HEK293T (cell line): ENCODE measurements at regions not wholly inside any gene's neighbourhood (a gene's known extent, or its start where the extent isn't known, plus 50 kb on each side); places are given as distances from the start of the nearest gene placed in this dataset.

Experiments used
- ARNT ChIP-seq: fragments of 450-650 bp; IDR thresholded peaks from 2 replicates; pipeline ENCODE4 v1.6.1; 2017; ENCODE audit warnings: mild to moderate bottlenecking
- FOXA1 ChIP-seq: fragments of 450-650 bp; IDR thresholded peaks from 2 replicates; pipeline ENCODE4 v1.6.1; 2016; ENCODE audit warnings: mild to moderate bottlenecking
- FOXM1 ChIP-seq: fragments of 450-650 bp; IDR thresholded peaks from 2 replicates; pipeline ENCODE4 v1.6.1; 2017; ENCODE audit warnings: mild to moderate bottlenecking, borderline replicate concordance
- NFRKB ChIP-seq: fragments of 450-650 bp; IDR thresholded peaks from 2 replicates; pipeline ENCODE4 v1.6.1; 2016; ENCODE audit warnings: mild to moderate bottlenecking, moderate library complexity
- PKNOX1 ChIP-seq: fragments of 450-650 bp; IDR thresholded peaks from 2 replicates; pipeline ENCODE4 v1.6.1; 2016
- SP1 ChIP-seq: fragments of 450-650 bp; IDR thresholded peaks from 2 replicates; pipeline ENCODE4 v1.6.1; 2017
- TARDBP ChIP-seq: fragments of 450-650 bp; IDR thresholded peaks from 2 replicates; pipeline ENCODE4 v1.6.1; 2016

GRCh38 chr12:89177802-89178395, 174.4 kb downstream of the DUSP6 start:
- TF ChIP-seq TARDBP = no peak
- no peak for TF ChIP-seq FOXM1
- no peak for TF ChIP-seq NFRKB
- TF ChIP-seq SP1 = no peak
- TF ChIP-seq PKNOX1 = no peak
- no peak for TF ChIP-seq FOXA1
- TF ChIP-seq ARNT = no peak
